ENCODE measurements at regions not wholly inside any gene's neighbourhood (a gene's known extent, or its start where the extent isn't known, plus 50 kb on each side); places are given as distances from the start of the nearest gene placed in this dataset.

GRCh38 chr3:178325330-178325729 is 210.9 kb upstream of the KCNMB2 start:
- peak in 1 of 3 experiments; percentile 12; a peak in 2 of 4 replicates for TF ChIP-seq CTCF (IDR thresholded peaks at IDR 0.05; ENCODE audit: control extremely low read depth in 1 of 3, insufficient read depth in 1 of 3, low read depth in 1 of 3, low read length in 3 of 3)
- no peak for TF ChIP-seq BCL11A (IDR thresholded peaks at IDR 0.05; ENCODE audit: low read depth in 2 of 2, low read length in 2 of 2)
- peak in 1 of 2 experiments; percentile 48; a peak in 3 of 4 replicates for TF ChIP-seq RAD21 (IDR thresholded peaks at IDR 0.05 in 1 of 2, conservative IDR thresholded peaks at IDR 0.05 in 1 of 2; ENCODE audit: low read depth in 2 of 2, low read length in 2 of 2)
- H3K9ac ChIP-seq (replicated peaks in 1 of 4; ENCODE audit: extremely low read depth in 1 of 4, low read depth in 3 of 4, low read length in 3 of 4) = no peak overlapping the region
- H3K14ac ChIP-seq (ENCODE audit: insufficient read length) = no peak overlapping the region
- H2BK20ac ChIP-seq (ENCODE audit: low read length) = no peak overlapping the region
- no peaks in the 10 kb centered on the region for H4K20me1 ChIP-seq (replicated peaks in 1 of 2; ENCODE audit: control insufficient read depth in 1 of 2, insufficient read depth in 2 of 2, low read length in 2 of 2)
- H2BK15ac ChIP-seq (ENCODE audit: low read length) = no peak overlapping the region
- no peak overlapping the region for H3K23ac ChIP-seq (ENCODE audit: insufficient read length)
- 44% methylated on average over 1 of the region's 1 CpG; no CpG with 5 or more reads in 1 of the 2 experiments for WGBS, 2 experiments (ENCODE audit: extremely low coverage in 1 of 2, insufficient coverage in 1 of 2, insufficient read length in 1 of 2, insufficient replicate concordance in 2 of 2, low coverage in 1 of 2, low lambda C conversion rate in 2 of 2, missing lambda C conversion rate in 1 of 2)
- H3K27ac ChIP-seq (ENCODE audit: low read depth, low read length) = no peak overlapping the region
- H4K8ac ChIP-seq (ENCODE audit: extremely low read depth, insufficient read depth, low read length) = no peak overlapping the region
- H2AFZ ChIP-seq (ENCODE audit: low read length) = no peak overlapping the region
- H3K4me2 ChIP-seq (ENCODE audit: insufficient read depth in 1 of 2, low read depth in 2 of 2, low read length in 2 of 2) = no peak overlapping the region
- H2BK120ac ChIP-seq (replicated peaks; ENCODE audit: low read depth, low read length) = no peak overlapping the region
- no peak overlapping the region for H3K56ac ChIP-seq (replicated peaks; ENCODE audit: insufficient read length, low read depth, low read length)
- H3K9me3 ChIP-seq (ENCODE audit: insufficient read depth in 2 of 2, low read depth in 1 of 2, low read length in 1 of 2) = no peaks in the 10 kb centered on the region
- no peak overlapping the region for H2BK5ac ChIP-seq (ENCODE audit: low read depth, low read length)
- no peaks in the 10 kb centered on the region for H3K23me2 ChIP-seq (ENCODE audit: low read depth, low read length)
- ChIA-PET POLR2A (ENCODE audit: partially characterized antibody) (no interaction called here), CTCF (ENCODE audit: partially characterized antibody) (interaction anchor here (0.7 to 0.8 kb wide), 2 partner anchors 241 to 1662 kb away, joined by 3 read pairs; no protein-coding TSS in a partner anchor)
- FAIRE-seq (no peak), DNase-seq (ENCODE audit: low read depth in 1 of 2, low spot score in 2 of 2) (no peak)
- no peak overlapping the region for H3K4me3 ChIP-seq (ENCODE audit: extremely low read depth in 1 of 4, insufficient read depth in 2 of 4, low read depth in 3 of 4, low read length in 4 of 4)
- no peaks in the 10 kb centered on the region for H3K79me2 ChIP-seq (ENCODE audit: control insufficient read depth in 1 of 2, insufficient read depth in 2 of 2, low read length in 2 of 2)
- H3K27me3 ChIP-seq (replicated peaks in 1 of 4; ENCODE audit: control insufficient read depth in 3 of 4, extremely low read depth in 1 of 4, insufficient read depth in 3 of 4, low read length in 3 of 4) = no peaks in the 10 kb centered on the region
- H2BK12ac ChIP-seq (ENCODE audit: low read depth, low read length) = no peak overlapping the region
- H3K18ac ChIP-seq (ENCODE audit: extremely low read depth, low read length) = no peak overlapping the region
- no peak overlapping the region for H3K4ac ChIP-seq (replicated peaks; ENCODE audit: insufficient read length, low read depth, low read length)
- no peak overlapping the region for H4K91ac ChIP-seq (replicated peaks; ENCODE audit: insufficient read length, low read length)
- no peak overlapping the region for H2AK5ac ChIP-seq (ENCODE audit: low read depth, low read length)
- H3K36me3 ChIP-seq (ENCODE audit: control insufficient read depth in 2 of 4, insufficient read depth in 4 of 4, low read length in 3 of 4) = no peaks in the 10 kb centered on the region
- H3K4me1 ChIP-seq (replicated peaks in 1 of 4; ENCODE audit: control insufficient read depth in 3 of 4, insufficient read depth in 4 of 4, low read length in 3 of 4) = peaks cover 0 to 2% (median 0%) of the 10 kb centered on the region in 4 experiments; a peak in 1 of 7 replicates
- no peak overlapping the region for H4K5ac ChIP-seq (ENCODE audit: insufficient read length, low read depth, low read length)
- H3K79me1 ChIP-seq (ENCODE audit: low read depth, low read length) = no peaks in the 10 kb centered on the region
